H9 (cell line): ENCODE measurements at regions not wholly inside any gene's neighbourhood (a gene's known extent, or its start where the extent isn't known, plus 50 kb on each side); places are given as distances from the start of the nearest gene placed in this dataset.
A peak's percentile ranks its signal among the peaks of the same experiment; 100 is the strongest.

Experiments used
- DNase-seq: peaks from one replicate; pipeline ENCODE4 v3.0.0-alpha.2; 2017
- H2AFZ ChIP-seq: one replicate; pipeline ENCODE4 v1.6.1; 2013; ENCODE audit warnings: mild to moderate bottlenecking, low read length, control low read depth, moderate library complexity
- H2AK5ac ChIP-seq: 2 replicates; pipeline ENCODE4 v1.6.1; 2013; ENCODE audit warnings: low read length, control low read depth, mixed read lengths; ENCODE audit not compliant: insufficient read length
- H2BK120ac ChIP-seq: one replicate; pipeline ENCODE4 v1.6.1; 2013; ENCODE audit warnings: low read depth, mild to moderate bottlenecking, low read length, control low read depth, inconsistent platforms; ENCODE audit not compliant: poor library complexity, severe bottlenecking
- H2BK12ac ChIP-seq: 2 replicates; pipeline ENCODE4 v1.6.1; 2013; ENCODE audit warnings: low read length, control low read depth, mixed read lengths, low read depth; ENCODE audit not compliant: insufficient read length
- H2BK15ac ChIP-seq: 2 replicates; pipeline ENCODE4 v1.6.1; 2013; ENCODE audit warnings: low read depth, low read length, control low read depth
- H2BK20ac ChIP-seq: one replicate; pipeline ENCODE4 v1.6.1; 2013; ENCODE audit warnings: low read depth, mild to moderate bottlenecking, low read length, control low read depth, inconsistent platforms; ENCODE audit not compliant: poor library complexity, severe bottlenecking
- H2BK5ac ChIP-seq: 2 replicates; pipeline ENCODE4 v1.6.1; 2013; ENCODE audit warnings: low read length, control low read depth, mixed read lengths; ENCODE audit not compliant: insufficient read length
- H3K14ac ChIP-seq: 2 replicates; pipeline ENCODE4 v1.6.1; 2013; ENCODE audit warnings: low read length, control low read depth; ENCODE audit not compliant: insufficient read depth
- H3K18ac ChIP-seq: 2 replicates; pipeline ENCODE4 v1.6.1; 2013; ENCODE audit warnings: low read depth, mild to moderate bottlenecking, mixed read lengths, low read length, control low read depth; ENCODE audit not compliant: insufficient read length
- H3K23ac ChIP-seq: 2 replicates; pipeline ENCODE4 v1.6.1; 2013; ENCODE audit warnings: low read length, control low read depth, mixed read lengths, low read depth; ENCODE audit not compliant: insufficient read length
- H3K23me2 ChIP-seq: 2 replicates; pipeline ENCODE4 v1.6.1; 2013; ENCODE audit warnings: low read depth, mild to moderate bottlenecking, mixed read lengths, low read length, control low read depth; ENCODE audit not compliant: insufficient read length, poor library complexity, severe bottlenecking
- H3K27ac ChIP-seq: 2 replicates; pipeline ENCODE4 v1.5.1; 2013; ENCODE audit warnings: low read length, control low read depth, mixed read lengths, low read depth; ENCODE audit not compliant: insufficient read length
- H3K27me3 ChIP-seq: 2 replicates; pipeline ENCODE4 v1.6.1; 2013; ENCODE audit warnings: low read length, control low read depth, inconsistent platforms; ENCODE audit not compliant: insufficient read depth
- H3K4ac ChIP-seq: 2 replicates; pipeline ENCODE4 v1.6.1; 2013; ENCODE audit warnings: low read depth, mild to moderate bottlenecking, control low read depth, inconsistent platforms, low read length, moderate library complexity
- H3K4me1 ChIP-seq: 2 replicates; pipeline ENCODE4 v1.6.1; 2013; ENCODE audit warnings: low read length, control low read depth, inconsistent platforms; ENCODE audit not compliant: insufficient read depth
- H3K4me2 ChIP-seq: 2 replicates; pipeline ENCODE4 v1.6.1; 2013; ENCODE audit warnings: low read length, control low read depth, mixed read lengths; ENCODE audit not compliant: insufficient read length, insufficient read depth
- H3K56ac ChIP-seq: 2 replicates; pipeline ENCODE4 v1.6.1; 2013; ENCODE audit warnings: low read depth, mild to moderate bottlenecking, mixed read lengths, low read length, control low read depth; ENCODE audit not compliant: insufficient read length
- H3K79me1 ChIP-seq: 2 replicates; pipeline ENCODE4 v1.6.1; 2013; ENCODE audit warnings: low read depth, mild to moderate bottlenecking, moderate library complexity, low read length, control low read depth, inconsistent platforms; ENCODE audit not compliant: insufficient read depth, poor library complexity, severe bottlenecking
- H3K79me2 ChIP-seq: 2 replicates; pipeline ENCODE4 v1.6.1; 2013; ENCODE audit warnings: low read length, control low read depth, inconsistent platforms; ENCODE audit not compliant: insufficient read depth
- H3K9ac ChIP-seq: 2 replicates; pipeline ENCODE4 v1.6.1; 2013; ENCODE audit warnings: low read length, control low read depth, mixed read lengths; ENCODE audit not compliant: insufficient read length; ENCODE audit errors: extremely low read depth
- H3K9me3 ChIP-seq: one replicate; pipeline ENCODE4 v1.6.1; 2013; ENCODE audit warnings: low read depth, low read length, inconsistent platforms; ENCODE audit not compliant: control insufficient read depth
- H3T11ph ChIP-seq: one replicate; pipeline ENCODE4 v1.6.1; 2013; ENCODE audit warnings: mild to moderate bottlenecking, low read length, control low read depth, inconsistent platforms
- H4K20me1 ChIP-seq: one replicate; pipeline ENCODE4 v1.6.1; 2013; ENCODE audit not compliant: control insufficient read depth, insufficient read length, insufficient read depth
- H4K5ac ChIP-seq: 2 replicates; pipeline ENCODE4 v1.6.1; 2013; ENCODE audit warnings: low read depth, mild to moderate bottlenecking, mixed read lengths, low read length, control low read depth; ENCODE audit not compliant: insufficient read length
- H4K8ac ChIP-seq: replicated peaks from 2 replicates; pipeline ENCODE4 v1.6.1; 2013; ENCODE audit warnings: low read length, control low read depth, mixed read lengths, low read depth; ENCODE audit not compliant: insufficient read length
- H4K91ac ChIP-seq: 2 replicates; pipeline ENCODE4 v1.6.1; 2013; ENCODE audit warnings: low read depth, mild to moderate bottlenecking, moderate library complexity, mixed read lengths, low read length, control low read depth; ENCODE audit not compliant: insufficient read length
- H3K27ac Mint-ChIP-seq, 3 experiments: 2 replicates in 2 of 3; 3 replicates in 1 of 3; pipeline ENCODE4 v1.8.0; 2020 to 2021; ENCODE audit warnings: mixed read lengths in 3 of 3, mild to moderate bottlenecking in 1 of 3, moderate library complexity in 1 of 3
- H3K27me3 Mint-ChIP-seq: 2 replicates; pipeline ENCODE4 v1.8.0; 2021; ENCODE audit warnings: low read depth, mild to moderate bottlenecking, moderate library complexity, mixed read lengths
- H3K36me3 Mint-ChIP-seq, 3 experiments: 2 replicates in 2 of 3; 3 replicates in 1 of 3; pipeline ENCODE4 v1.8.0; 2020 to 2021; ENCODE audit warnings: low read depth in 3 of 3, mixed read lengths in 3 of 3; ENCODE audit not compliant: insufficient read depth in 1 of 3
- H3K4me1 Mint-ChIP-seq, 2 experiments: 2 replicates each; pipeline ENCODE4 v1.8.0; 2020; ENCODE audit warnings: mixed read lengths in 2 of 2
- H3K4me3 Mint-ChIP-seq, 2 experiments: 2 replicates in 1 of 2; 3 replicates in 1 of 2; pipeline ENCODE4 v1.8.0; 2020 to 2021; ENCODE audit warnings: mild to moderate bottlenecking in 2 of 2, mixed read lengths in 2 of 2, moderate library complexity in 1 of 2
- H3K9me3 Mint-ChIP-seq, 2 experiments: 2 replicates in 1 of 2; 3 replicates in 1 of 2; pipeline ENCODE4 v1.8.0; 2020; ENCODE audit warnings: mild to moderate bottlenecking in 2 of 2, mixed read lengths in 2 of 2, moderate library complexity in 1 of 2
- CTCF ChIP-seq: fragments of 200-600 bp; sonication (generic); conservative IDR thresholded peaks from 3 replicates; pipeline ENCODE4 v1.8.0; 2021; ENCODE audit warnings: antibody characterized with exemption, mild to moderate bottlenecking
- WGBS: extraction: QIAGEN DNeasy Blood & Tissue Kit; methylation state at CpG from one replicate; pipeline ENCODE4 v1.1.7; 2013; ENCODE audit warnings: missing lambda C conversion rate, low lambda C conversion rate, mixed read lengths; ENCODE audit not compliant: insufficient read length; ENCODE audit errors: extremely low coverage; 5-methylcytosine and 5-hydroxymethylcytosine counted together

GRCh38 chr16:77660311-77660710 lies 62.0 kb upstream of the NUDT7 start:
- no peak overlapping the region for H2BK12ac ChIP-seq
- no peak overlapping the region for H3K9ac ChIP-seq
- H3K23me2 ChIP-seq, result no peaks in the 10 kb centered on the region
- H2BK5ac ChIP-seq, result no peak overlapping the region
- no peak overlapping the region for H2BK120ac ChIP-seq
- no peak overlapping the region for H3K4me2 ChIP-seq
- H4K5ac ChIP-seq, result no peak overlapping the region
- H3K9me3 ChIP-seq, result no peaks in the 10 kb centered on the region
- no peak overlapping the region for H2BK20ac ChIP-seq
- H4K91ac ChIP-seq, result no peak overlapping the region
- H3K27ac ChIP-seq, result no peak overlapping the region
- no peaks in the 10 kb centered on the region for H3K79me1 ChIP-seq
- H3K9me3 Mint-ChIP-seq, result peaks cover 6 to 8% of the 10 kb centered on the region in 2 experiments; a peak in 4 of 5 replicates
- H3K4ac ChIP-seq, result no peak overlapping the region
- H3K23ac ChIP-seq, result no peak overlapping the region
- H3K18ac ChIP-seq, result no peak overlapping the region
- H2AFZ ChIP-seq, result no peak overlapping the region
- no peaks in the 10 kb centered on the region; the same call in 1 of the 2 replicates for H3K79me2 ChIP-seq
- no peak overlapping the region for H3K4me3 Mint-ChIP-seq
- no peaks in the 10 kb centered on the region for H4K20me1 ChIP-seq
- H3K4me1 Mint-ChIP-seq, result peaks cover 4 to 14% of the 10 kb centered on the region in 2 experiments
- no peak overlapping the region for H4K8ac ChIP-seq
- no peak overlapping the region for H2AK5ac ChIP-seq
- DNase-seq, result peak; percentile 34
- no peak overlapping the region for H3K14ac ChIP-seq
- H3K4me1 ChIP-seq, result no peaks in the 10 kb centered on the region; the same call in 1 of the 2 replicates
- no CpG with 5 or more reads among the region's 12 CpGs for WGBS
- H3K27me3 Mint-ChIP-seq, result peaks cover 1% of the 10 kb centered on the region
- TF ChIP-seq CTCF, result peak; percentile 70
- H3K27me3 ChIP-seq, result no peaks in the 10 kb centered on the region
- no peak overlapping the region for H2BK15ac ChIP-seq
- no peak overlapping the region for H3T11ph ChIP-seq
- no peak overlapping the region for H3K56ac ChIP-seq
- no peak overlapping the region; a peak in 1 of 7 replicates for H3K27ac Mint-ChIP-seq
- peaks cover 0 to 8% (median 0%) of the 10 kb centered on the region in 3 experiments; a peak in 3 of 7 replicates for H3K36me3 Mint-ChIP-seq
